ENCODE measurements at regions not wholly inside any gene's neighbourhood (a gene's known extent, or its start where the extent isn't known, plus 50 kb on each side); places are given as distances from the start of the nearest gene placed in this dataset.

- dilution Hi-C loops (cut with MboI; ENCODE audit: extremely low pct_ligation_motif_present, low sequenced_read_pairs): no loop called here
- CTCF ChIA-PET: no interaction called here
Measured at GRCh38 chr11:91869686-91870085, 354.9 kb upstream of the FAT3 start.

More at GRCh38 chr11:91869686-91870085, 354.9 kb upstream of the FAT3 start:
- Histone ChIP-seq H4K20me1 (replicated peaks; ENCODE audit: control insufficient read depth, extremely low read depth, insufficient read depth, low read length) (no peaks in the 10 kb centered on the region), H3K27ac (ENCODE audit: insufficient read depth, low read depth, low read length) (no peak overlapping the region), H3K9me1 (replicated peaks; ENCODE audit: control insufficient read depth, extremely low read depth, insufficient read depth, low read length) (no peaks in the 10 kb centered on the region), H3K79me2 (ENCODE audit: control insufficient read depth, insufficient read depth, low read length) (no peaks in the 10 kb centered on the region), H3K36me3 (ENCODE audit: control insufficient read depth in 2 of 2, extremely low read depth in 1 of 2, insufficient read depth in 2 of 2, low read length in 2 of 2) (no peaks in the 10 kb centered on the region), H3K9me3 (replicated peaks; ENCODE audit: control insufficient read depth, insufficient read depth, low read length) (no peaks in the 10 kb centered on the region), H3K27me3 (ENCODE audit: control insufficient read depth in 2 of 2, insufficient read depth in 2 of 2, low read length in 2 of 2) (no peaks in the 10 kb centered on the region), H3K4me2 (ENCODE audit: insufficient read depth, low read length) (no peak overlapping the region), H3K4me3 (replicated peaks in 1 of 3; ENCODE audit: insufficient read depth in 1 of 3, low read depth in 1 of 3, low read length in 3 of 3) (no peak overlapping the region), H3K4me1 (ENCODE audit: control insufficient read depth, extremely low read depth, insufficient read depth, low read length) (peaks cover 26% of the 10 kb centered on the region), H2AFZ (ENCODE audit: low read depth, low read length) (no peak overlapping the region), H3K9ac (replicated peaks; ENCODE audit: extremely low read depth, insufficient read depth, low read length) (no peak overlapping the region)
- POLR2A ChIA-PET: no interaction called here
- no TSS peak for BruUV-seq (replicated peaks)
- TF ChIP-seq CTCF (IDR thresholded peaks at IDR 0.05; ENCODE audit: extremely low read depth in 1 of 2, insufficient read depth in 1 of 2, low read depth in 1 of 2, low read length in 2 of 2) (no peak), GATA2 (IDR thresholded peaks at IDR 0.05; ENCODE audit: insufficient read depth, insufficient read length, low read depth, low read length) (no peak), POLR2A (IDR thresholded peaks at IDR 0.05; ENCODE audit: low read depth, low read length) (no peak), POLR2AphosphoS5 (IDR thresholded peaks at IDR 0.05; ENCODE audit: insufficient read depth, low read depth, low read length) (no peak), EZH2 (IDR thresholded peaks at IDR 0.05; ENCODE audit: borderline replicate concordance, low read depth, low read length, severe bottlenecking) (no peak), FOS (IDR thresholded peaks at IDR 0.05; ENCODE audit: borderline replicate concordance, insufficient read depth, low read length) (no peak), MYC (IDR thresholded peaks at IDR 0.05; ENCODE audit: low read depth, low read length) (no peak)
- TF ChIP-seq, protein P1, sequence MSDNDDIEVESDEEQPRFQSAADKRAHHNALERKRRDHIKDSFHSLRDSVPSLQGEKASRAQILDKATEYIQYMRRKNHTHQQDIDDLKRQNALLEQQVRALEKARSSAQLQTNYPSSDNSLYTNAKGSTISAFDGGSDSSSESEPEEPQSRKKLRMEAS (IDR thresholded peaks at IDR 0.05; ENCODE audit: insufficient read depth, insufficient read length): no peak
- DNase-seq (ENCODE audit: low read depth, low spot score) (no peak), FAIRE-seq (no peak)
- intact Hi-C loops (cut with micrococcal nuclease): no loop called here

Data from endothelial cell of umbilical vein (primary cell).